ENCODE measurements at regions not wholly inside any gene's neighbourhood (a gene's known extent, or its start where the extent isn't known, plus 50 kb on each side); places are given as distances from the start of the nearest gene placed in this dataset.

GRCh38 chr7:13742126-13742525 lies 247.3 kb downstream of the ETV1 start:
- TF ChIP-seq CTCF (IDR thresholded peaks at IDR 0.05; ENCODE audit: low read length, missing control alignments): no peak
- H3K4me3 ChIP-seq (replicated peaks; ENCODE audit: low read depth, low read length): no peak overlapping the region
- peak; percentile 42 for DNase-seq (ENCODE audit: low read depth)

- TF ChIP-seq CTCF (IDR thresholded peaks at IDR 0.05; ENCODE audit: low read length, missing control alignments): peak; percentile 60
- peak; percentile 75 for DNase-seq (ENCODE audit: low read depth)
- H3K4me3 ChIP-seq (replicated peaks; ENCODE audit: low read depth, low read length): no peak overlapping the region
Observed at GRCh38 chr7:13742811-13743210, 246.7 kb downstream of the ETV1 start.

- H3K4me3 ChIP-seq (replicated peaks; ENCODE audit: low read depth, low read length): no peak overlapping the region
- no peak for TF ChIP-seq CTCF (IDR thresholded peaks at IDR 0.05; ENCODE audit: low read length, missing control alignments)
- DNase-seq (ENCODE audit: low read depth): peak; percentile 69
Observed at GRCh38 chr7:13743226-13743625, 246.2 kb downstream of the ETV1 start.

- TF ChIP-seq CTCF (IDR thresholded peaks at IDR 0.05; ENCODE audit: low read length, missing control alignments): no peak
- H3K4me3 ChIP-seq (replicated peaks; ENCODE audit: low read depth, low read length): no peak overlapping the region
- no peak for DNase-seq (ENCODE audit: low read depth)
Observed at GRCh38 chr7:13745530-13745929, 243.9 kb downstream of the ETV1 start.

GRCh38 chr7:13748998-13749397 lies 240.5 kb downstream of the ETV1 start:
- no peak overlapping the region for H3K4me3 ChIP-seq (replicated peaks; ENCODE audit: low read depth, low read length)

GRCh38 chr7:13749636-13750035 lies 239.8 kb downstream of the ETV1 start:
- H3K4me3 ChIP-seq (replicated peaks; ENCODE audit: low read depth, low read length): no peak overlapping the region
- no peak for DNase-seq (ENCODE audit: low read depth)
- no peak for TF ChIP-seq CTCF (IDR thresholded peaks at IDR 0.05; ENCODE audit: low read length, missing control alignments)

More at GRCh38 chr7:13748998-13749397, 240.5 kb downstream of the ETV1 start:
- no peak for DNase-seq (ENCODE audit: low read depth)
- TF ChIP-seq CTCF (IDR thresholded peaks at IDR 0.05; ENCODE audit: low read length, missing control alignments): no peak

GRCh38 chr7:13751766-13752165 lies 237.7 kb downstream of the ETV1 start:
- H3K4me3 ChIP-seq (replicated peaks; ENCODE audit: low read depth, low read length): no peak overlapping the region
- DNase-seq (ENCODE audit: low read depth): no peak
- no peak for TF ChIP-seq CTCF (IDR thresholded peaks at IDR 0.05; ENCODE audit: low read length, missing control alignments)
